GM18517 (cell line): ENCODE measurements at regions not wholly inside any gene's neighbourhood (a gene's known extent, or its start where the extent isn't known, plus 50 kb on each side); places are given as distances from the start of the nearest gene placed in this dataset.

ENCODE experiments used
- ATAC-seq: cut with Tn5 transposase; IDR thresholded peaks from one replicate; pipeline ENCODE4 v1.9.1; 2021; ENCODE audit warnings: mild to moderate bottlenecking, moderate library complexity; ENCODE audit not compliant: unreplicated experiment

GRCh38 chr1:201764166-201764565 is 64.8 kb upstream of the IPO9 start:
- ATAC-seq = no peak

GRCh38 chr1:201764579-201764978 is 64.4 kb upstream of the IPO9 start:
- no peak for ATAC-seq

GRCh38 chr1:201766131-201766866 is 62.7 kb upstream of the IPO9 start:
- ATAC-seq = no peak

- no peak for ATAC-seq
These were observed 61.6 kb upstream of the IPO9 start for GRCh38 chr1:201767339-201767738.

GRCh38 chr1:201769072-201769471 is 59.9 kb upstream of the IPO9 start:
- ATAC-seq = no peak

- ATAC-seq = no peak
These were observed 59.0 kb upstream of the IPO9 start for GRCh38 chr1:201769966-201770365.

GRCh38 chr1:201771466-201771865 is 57.5 kb upstream of the IPO9 start:
- ATAC-seq = no peak

- ATAC-seq = no peak
These were observed 56.8 kb upstream of the IPO9 start for GRCh38 chr1:201772178-201772577.

GRCh38 chr1:201773764-201774163 is 55.2 kb upstream of the IPO9 start:
- no peak for ATAC-seq

- ATAC-seq = no peak
These were observed 54.6 kb upstream of the IPO9 start for GRCh38 chr1:201774224-201774982.

- ATAC-seq = no peak
These were observed 54.0 kb upstream of the IPO9 start for GRCh38 chr1:201774983-201775344.

- no peak for ATAC-seq
These were observed 53.6 kb upstream of the IPO9 start for GRCh38 chr1:201775380-201775779.

GRCh38 chr1:201778279-201779065 is 50.5 kb upstream of the IPO9 start:
- ATAC-seq = no peak
